Cardiac muscle cell (in vitro differentiated cells and primary cell): ENCODE measurements at regions not wholly inside any gene's neighbourhood (a gene's known extent, or its start where the extent isn't known, plus 50 kb on each side); places are given as distances from the start of the nearest gene placed in this dataset.

ENCODE experiments used
- DNase-seq, 2 donors: peaks; one replicate each; pipeline versions ENCODE4 v3.0.0 to v3.0.0-alpha.2; 2010 to 2017; ENCODE audit warnings: low read depth in 1 of 2, low spot score in 1 of 2
- H3K27ac ChIP-seq: fragments of 200-600 bp; sonication (generic); 2 replicates; pipeline ENCODE4 v1.5.1; 2016
- H3K27me3 ChIP-seq: fragments of 200-600 bp; sonication (generic); 2 replicates; pipeline ENCODE4 v1.6.0; 2016; ENCODE audit warnings: control low read depth
- H3K36me3 ChIP-seq: fragments of 200-600 bp; sonication (generic); 2 replicates; pipeline ENCODE4 v1.5.1; 2016; ENCODE audit warnings: control low read depth
- H3K4me1 ChIP-seq: fragments of 200-600 bp; sonication (generic); 2 replicates; pipeline ENCODE4 v1.8.1; 2017; ENCODE audit warnings: low read depth, mild to moderate bottlenecking, mixed run types
- H3K4me3 ChIP-seq: fragments of 200-600 bp; sonication (generic); 2 replicates; pipeline ENCODE4 v1.5.1; 2016; ENCODE audit warnings: mild to moderate bottlenecking
- H3K9me3 ChIP-seq: fragments of 200-600 bp; sonication (generic); 2 replicates; pipeline ENCODE4 v1.5.1; 2017; ENCODE audit warnings: low read depth, mild to moderate bottlenecking, control low read depth
- CTCF ChIP-seq: IDR thresholded peaks from 2 replicates; pipeline ENCODE4 v1.5.1; 2012; ENCODE audit warnings: low read depth, mild to moderate bottlenecking, low read length

- TF ChIP-seq CTCF: no peak
- H3K4me1 ChIP-seq: peaks cover 14% of the 10 kb centered on the region
- DNase-seq: peak in 1 of 2 donors; percentile 53
- H3K27ac ChIP-seq: no peak overlapping the region
- H3K27me3 ChIP-seq: no peaks in the 10 kb centered on the region
- no peak overlapping the region for H3K4me3 ChIP-seq
- no peaks in the 10 kb centered on the region for H3K9me3 ChIP-seq
- H3K36me3 ChIP-seq: no peaks in the 10 kb centered on the region
These were observed 130.8 kb upstream of the FLRT2 start for GRCh38 chr14:85399186-85399585.

- DNase-seq: no peak
- Histone ChIP-seq H3K36me3 (no peaks in the 10 kb centered on the region), H3K27ac (no peak overlapping the region), H3K27me3 (no peaks in the 10 kb centered on the region), H3K4me3 (no peak overlapping the region), H3K4me1 (peaks cover 14% of the 10 kb centered on the region), H3K9me3 (no peaks in the 10 kb centered on the region)
- no peak for TF ChIP-seq CTCF
These were observed 129.3 kb upstream of the FLRT2 start for GRCh38 chr14:85400678-85401077.

GRCh38 chr14:85401384-85401783 is 128.6 kb upstream of the FLRT2 start:
- TF ChIP-seq CTCF: no peak
- Histone ChIP-seq H3K36me3 (no peaks in the 10 kb centered on the region), H3K4me3 (no peak overlapping the region), H3K27ac (no peak overlapping the region), H3K27me3 (no peaks in the 10 kb centered on the region), H3K4me1 (peaks cover 14% of the 10 kb centered on the region), H3K9me3 (no peaks in the 10 kb centered on the region)
- no peak for DNase-seq

GRCh38 chr14:85402569-85403162 is 127.3 kb upstream of the FLRT2 start:
- Histone ChIP-seq H3K9me3 (no peaks in the 10 kb centered on the region), H3K4me1 (peaks cover 6% of the 10 kb centered on the region), H3K27me3 (no peaks in the 10 kb centered on the region), H3K4me3 (no peak overlapping the region), H3K36me3 (no peaks in the 10 kb centered on the region), H3K27ac (no peak overlapping the region)
- no peak for DNase-seq
- no peak for TF ChIP-seq CTCF

- DNase-seq: no peak
- Histone ChIP-seq H3K4me3 (no peak overlapping the region), H3K27me3 (no peaks in the 10 kb centered on the region), H3K27ac (no peak overlapping the region), H3K36me3 (no peaks in the 10 kb centered on the region), H3K4me1 (no peaks in the 10 kb centered on the region), H3K9me3 (no peaks in the 10 kb centered on the region)
- TF ChIP-seq CTCF: no peak
These were observed 120.3 kb upstream of the FLRT2 start for GRCh38 chr14:85409481-85410210.
